ENCODE measurements at regions not wholly inside any gene's neighbourhood (a gene's known extent, or its start where the extent isn't known, plus 50 kb on each side); places are given as distances from the start of the nearest gene placed in this dataset.
"Not testable (repeated sequence)": the region's sequence is repeated elsewhere in the genome, so short reads cannot be mapped to it uniquely, and the experiment has no call there.

GRCh38 chr7:47185170-47185569 is 396.7 kb downstream of the TNS3 start:
- intact Hi-C loops (cut with DNase I) = loop anchor here (2.0 kb wide), 1 partner anchor 70 kb away; no protein-coding TSS in a partner anchor
- peaks cover 10 to 34% of the 10 kb centered on the region in 2 donors for H3K4me1 ChIP-seq

DNA sequence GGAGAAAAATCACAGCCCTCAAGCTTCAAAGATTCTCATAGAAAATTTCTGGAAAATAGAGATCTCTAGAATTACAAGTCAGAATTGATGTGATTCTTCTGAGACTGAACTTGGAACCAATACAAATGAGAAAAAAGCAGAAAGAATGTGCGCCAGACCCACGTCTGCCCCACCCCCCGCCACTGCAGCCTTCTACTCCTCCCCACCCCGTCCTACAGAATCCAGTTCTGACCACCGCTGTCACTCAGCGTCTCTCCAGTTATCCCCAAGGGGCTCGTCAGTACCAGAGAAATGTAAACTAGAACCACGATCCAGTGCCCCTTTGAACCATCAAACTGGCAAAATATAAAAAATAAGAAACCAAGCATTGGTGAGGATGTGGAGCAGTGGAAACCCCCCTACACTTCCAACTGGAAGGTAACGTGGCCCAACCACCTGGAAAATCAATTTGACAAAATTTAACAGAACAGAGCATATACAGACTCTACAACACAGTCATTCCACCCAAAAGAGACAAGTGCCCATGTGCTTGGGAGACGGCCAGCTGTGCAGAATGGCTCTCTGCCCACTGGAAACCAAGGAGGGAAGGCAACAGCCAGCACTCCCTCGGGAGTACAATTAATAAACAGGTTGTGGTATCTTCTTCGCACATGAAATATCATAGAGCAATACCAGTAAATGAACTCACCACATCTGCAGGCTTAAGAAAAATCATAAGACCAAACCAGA is 397.9 kb downstream of the TNS3 start:
- intact Hi-C loops (cut with DNase I) = loop anchor here (2.0 kb wide), 1 partner anchor 71 kb away; no protein-coding TSS in a partner anchor
- H3K9me3 ChIP-seq = no peaks in the 10 kb centered on the region
- no peaks in the 10 kb centered on the region for H3K36me3 ChIP-seq
- H3K27me3 ChIP-seq = no peaks in the 10 kb centered on the region
- TF ChIP-seq, protein P1, sequence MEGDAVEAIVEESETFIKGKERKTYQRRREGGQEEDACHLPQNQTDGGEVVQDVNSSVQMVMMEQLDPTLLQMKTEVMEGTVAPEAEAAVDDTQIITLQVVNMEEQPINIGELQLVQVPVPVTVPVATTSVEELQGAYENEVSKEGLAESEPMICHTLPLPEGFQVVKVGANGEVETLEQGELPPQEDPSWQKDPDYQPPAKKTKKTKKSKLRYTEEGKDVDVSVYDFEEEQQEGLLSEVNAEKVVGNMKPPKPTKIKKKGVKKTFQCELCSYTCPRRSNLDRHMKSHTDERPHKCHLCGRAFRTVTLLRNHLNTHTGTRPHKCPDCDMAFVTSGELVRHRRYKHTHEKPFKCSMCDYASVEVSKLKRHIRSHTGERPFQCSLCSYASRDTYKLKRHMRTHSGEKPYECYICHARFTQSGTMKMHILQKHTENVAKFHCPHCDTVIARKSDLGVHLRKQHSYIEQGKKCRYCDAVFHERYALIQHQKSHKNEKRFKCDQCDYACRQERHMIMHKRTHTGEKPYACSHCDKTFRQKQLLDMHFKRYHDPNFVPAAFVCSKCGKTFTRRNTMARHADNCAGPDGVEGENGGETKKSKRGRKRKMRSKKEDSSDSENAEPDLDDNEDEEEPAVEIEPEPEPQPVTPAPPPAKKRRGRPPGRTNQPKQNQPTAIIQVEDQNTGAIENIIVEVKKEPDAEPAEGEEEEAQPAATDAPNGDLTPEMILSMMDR (IDR thresholded peaks at IDR 0.05) = no peak
- no peak overlapping the region for H3K4me3 ChIP-seq
- DNase-seq (ENCODE audit: low spot score in 2 of 2) = no peak
- peak overlapping the region in 1 of 2 donors; percentile 33 for H3K27ac ChIP-seq
- peaks cover 10 to 34% of the 10 kb centered on the region in 2 donors for H3K4me1 ChIP-seq

More at GRCh38 chr7:47185170-47185569, 396.7 kb downstream of the TNS3 start:
- Histone ChIP-seq H3K9me3 (no peaks in the 10 kb centered on the region), H3K36me3 (no peaks in the 10 kb centered on the region), H3K4me3 (no peak overlapping the region), H3K27ac (peak overlapping the region; percentile 49 to 54), H3K27me3 (no peaks in the 10 kb centered on the region)
- no peak for DNase-seq (ENCODE audit: low spot score in 2 of 2)
- TF ChIP-seq, protein P1 (IDR thresholded peaks at IDR 0.05) = no peak

GRCh38 chr7:47181746-47182361 is 400.1 kb downstream of the TNS3 start:
- TF ChIP-seq, protein P1 (IDR thresholded peaks at IDR 0.05) = no peak
- Histone ChIP-seq H3K27me3 (no peaks in the 10 kb centered on the region), H3K9me3 (no peaks in the 10 kb centered on the region), H3K4me3 (no peak overlapping the region), H3K27ac (peak overlapping the region in 1 of 2 donors; percentile 52), H3K36me3 (no peaks in the 10 kb centered on the region), H3K4me1 (peaks cover 10 to 34% of the 10 kb centered on the region in 2 donors)
- intact Hi-C loops (cut with DNase I) = no loop called here
- no peak for DNase-seq (ENCODE audit: low spot score in 2 of 2)

- no peaks in the 10 kb centered on the region for H3K27me3 ChIP-seq
- H3K9me3 ChIP-seq = no peaks in the 10 kb centered on the region
These were observed 401.4 kb downstream of the TNS3 start for GRCh38 chr7:47180516-47180826.

GRCh38 chr7:47179812-47180515 is 401.9 kb downstream of the TNS3 start:
- Histone ChIP-seq H3K4me1 (peaks cover 7 to 28% of the 10 kb centered on the region in 2 donors), H3K27me3 (no peaks in the 10 kb centered on the region), H3K27ac (no peak overlapping the region), H3K9me3 (no peaks in the 10 kb centered on the region), H3K36me3 (no peaks in the 10 kb centered on the region), H3K4me3 (no peak overlapping the region)
- TF ChIP-seq, protein P1 (IDR thresholded peaks at IDR 0.05) = peak; percentile 62 to 85 (median 81)
- no peak for DNase-seq (ENCODE audit: low spot score in 2 of 2)
- intact Hi-C loops (cut with DNase I) = loop anchor here (1.0 kb wide), 1 partner anchor 1263 kb away; no protein-coding TSS in a partner anchor

More at GRCh38 chr7:47180516-47180826, 401.4 kb downstream of the TNS3 start:
- Histone ChIP-seq H3K4me1 (peaks cover 7 to 33% of the 10 kb centered on the region in 2 donors), H3K36me3 (no peaks in the 10 kb centered on the region), H3K27ac (no peak overlapping the region), H3K4me3 (no peak overlapping the region)
- intact Hi-C loops (cut with DNase I) = loop anchor here (1.0 kb wide), 1 partner anchor 1263 kb away; no protein-coding TSS in a partner anchor
- no peak for DNase-seq (ENCODE audit: low spot score in 2 of 2)
- TF ChIP-seq, protein P1 (IDR thresholded peaks at IDR 0.05) = no peak

GRCh38 chr7:47172602-47173539 is 409.0 kb downstream of the TNS3 start:
- H3K36me3 ChIP-seq; intact Hi-C loops (cut with DNase I); H3K4me1 ChIP-seq; H3K27ac ChIP-seq; H3K27me3 ChIP-seq; H3K9me3 ChIP-seq; H3K4me3 ChIP-seq; DNase-seq (ENCODE audit: low spot score in 2 of 2): not testable (repeated sequence)

Data from ascending aorta (tissue), 2 donors.